ENCODE measurements at regions not wholly inside any gene's neighbourhood (a gene's known extent, or its start where the extent isn't known, plus 50 kb on each side); places are given as distances from the start of the nearest gene placed in this dataset.
A peak's percentile ranks its signal among the peaks of the same experiment; 100 is the strongest.

- intact Hi-C loops (cut with DNase I): no loop called here
- TF ChIP-seq POLR2A (IDR thresholded peaks at IDR 0.05) (no peak), CTCF (IDR thresholded peaks at IDR 0.05) (no peak)
- ATAC-seq (no peak), DNase-seq (no peak)
- H3K36me3 ChIP-seq: no peaks in the 10 kb centered on the region
- 36% methylated on average over 2 of the region's 2 CpGs for WGBS (ENCODE audit: insufficient coverage, low coverage, low lambda C conversion rate, missing lambda C conversion rate)
- H3K27ac ChIP-seq: no peak overlapping the region
- no peak overlapping the region for H3K4me3 ChIP-seq
- no peaks in the 10 kb centered on the region for H3K4me1 ChIP-seq
- H3K9me3 ChIP-seq: no peaks in the 10 kb centered on the region
- no peaks in the 10 kb centered on the region for H3K27me3 ChIP-seq
Measured at GRCh38 chrX:79300856-79301255, 66.3 kb downstream of the ITM2A start.

GRCh38 chrX:79290596-79290995, 76.5 kb downstream of the ITM2A start:
- intact Hi-C loops (cut with DNase I): no loop called here
- no peak for DNase-seq
- no peaks in the 10 kb centered on the region for H3K4me1 ChIP-seq
- no peaks in the 10 kb centered on the region for H3K36me3 ChIP-seq
- H3K9me3 ChIP-seq: no peaks in the 10 kb centered on the region
- no peaks in the 10 kb centered on the region for H3K27me3 ChIP-seq
- 86% methylated on average over 1 of the region's 3 CpGs for WGBS (ENCODE audit: insufficient coverage, low coverage, low lambda C conversion rate, missing lambda C conversion rate)
- ATAC-seq: no peak
- no peak overlapping the region for H3K4me3 ChIP-seq
- no peak for TF ChIP-seq CTCF (IDR thresholded peaks at IDR 0.05)
- TF ChIP-seq POLR2A (IDR thresholded peaks at IDR 0.05): no peak
- no peak overlapping the region for H3K27ac ChIP-seq

- Histone ChIP-seq H3K36me3 (no peaks in the 10 kb centered on the region), H3K27me3 (no peaks in the 10 kb centered on the region), H3K27ac (no peak overlapping the region), H3K4me3 (no peak overlapping the region), H3K4me1 (no peaks in the 10 kb centered on the region), H3K9me3 (no peaks in the 10 kb centered on the region)
- DNase-seq: no peak
- no CpG with 5 or more reads among the region's 3 CpGs for WGBS (ENCODE audit: insufficient coverage, low coverage, low lambda C conversion rate, missing lambda C conversion rate)
- intact Hi-C loops (cut with DNase I): no loop called here
- TF ChIP-seq CTCF (IDR thresholded peaks at IDR 0.05) (no peak), POLR2A (IDR thresholded peaks at IDR 0.05) (no peak)
- peak in 1 of 4 donors; percentile 10 for ATAC-seq
Measured at GRCh38 chrX:79288733-79289132, 78.4 kb downstream of the ITM2A start.

GRCh38 chrX:79287724-79288123, 79.4 kb downstream of the ITM2A start:
- WGBS (ENCODE audit: insufficient coverage, low coverage, low lambda C conversion rate, missing lambda C conversion rate): no CpG with 5 or more reads among the region's 1 CpG
- H3K4me3 ChIP-seq: no peak overlapping the region
- H3K36me3 ChIP-seq: no peaks in the 10 kb centered on the region
- no peak for TF ChIP-seq POLR2A (IDR thresholded peaks at IDR 0.05)
- TF ChIP-seq CTCF (IDR thresholded peaks at IDR 0.05): no peak
- no peaks in the 10 kb centered on the region for H3K9me3 ChIP-seq
- ATAC-seq (no peak), DNase-seq (no peak)
- no peak overlapping the region for H3K27ac ChIP-seq
- no peaks in the 10 kb centered on the region for H3K27me3 ChIP-seq
- intact Hi-C loops (cut with DNase I): no loop called here
- H3K4me1 ChIP-seq: no peaks in the 10 kb centered on the region

- intact Hi-C loops (cut with DNase I): no loop called here
- no peak for ATAC-seq
- no peak for DNase-seq
- Histone ChIP-seq H3K27me3 (no peaks in the 10 kb centered on the region), H3K36me3 (no peaks in the 10 kb centered on the region), H3K9me3 (no peaks in the 10 kb centered on the region), H3K27ac (no peak overlapping the region), H3K4me1 (no peaks in the 10 kb centered on the region), H3K4me3 (no peak overlapping the region)
- no CpG with 5 or more reads among the region's 1 CpG for WGBS (ENCODE audit: insufficient coverage, low coverage, low lambda C conversion rate, missing lambda C conversion rate)
- TF ChIP-seq CTCF (IDR thresholded peaks at IDR 0.05) (no peak), POLR2A (IDR thresholded peaks at IDR 0.05) (no peak)
Measured at GRCh38 chrX:79281775-79282174, 85.4 kb downstream of the ITM2A start.
